SK-N-SH (cell line): ENCODE measurements at regions not wholly inside any gene's neighbourhood (a gene's known extent, or its start where the extent isn't known, plus 50 kb on each side); places are given as distances from the start of the nearest gene placed in this dataset.

Experiments
- CTCF ChIA-PET: fragments of 300-600, 350-600 bp; formaldehyde crosslinking; extraction: SDS; loops from one replicate; lab custom pipeline; 2021; lab: Yijun Ruan, JAX
- POLR2A ChIA-PET: fragments of 350-600 bp; sonication (Branson Sonifier 250); formaldehyde crosslinking; extraction: SDS; loops from one replicate; lab custom pipeline; 2020; ENCODE audit warnings: antibody characterized with exemption, inconsistent platforms; lab: Yijun Ruan, JAX
- DNase-seq: peaks from one replicate; pipeline ENCODE4 v3.0.0; 2012
- H2AFZ ChIP-seq: fragments of 200-600 bp; sonication (generic); 2 replicates; pipeline ENCODE4 v1.8.1; 2016; ENCODE audit warnings: antibody characterized with exemption, mild to moderate bottlenecking, low read depth
- H3F3A ChIP-seq: fragments of 200-600 bp; sonication (generic); replicated peaks from 2 replicates; pipeline ENCODE3; 2016; ENCODE audit warnings: antibody characterized with exemption, mild to moderate bottlenecking; ENCODE audit not compliant: insufficient read depth
- H3K27ac ChIP-seq, 2 experiments: fragments of 200-500 bp in 1 of 2; fragments of 200-600 bp in 1 of 2; sonication (Bioruptor generic) in 1 of 2; sonication (generic), shearing (Covaris generic) in 1 of 2; 2 replicates each; pipeline versions ENCODE4 v1.5.1 to v1.6.1; 2014 to 2016; ENCODE audit warnings: low read depth in 2 of 2, inconsistent platforms in 1 of 2, low read length in 1 of 2, mild to moderate bottlenecking in 1 of 2, mixed read lengths in 1 of 2
- H3K27me3 ChIP-seq: fragments of 200-600 bp; sonication (generic), shearing (Covaris generic); 2 replicates; pipeline ENCODE4 v1.6.1; 2016; ENCODE audit warnings: mixed run types; ENCODE audit not compliant: insufficient read depth
- H3K36me3 ChIP-seq, 2 experiments: fragments of 200-500 bp in 1 of 2; fragments of 200-600 bp in 1 of 2; sonication (Bioruptor generic) in 1 of 2; sonication (generic) in 1 of 2; replicated peaks in 1 of 2; 2 replicates each; pipeline versions ENCODE3 to v1.5.1; 2014 to 2016; ENCODE audit warnings: low read length in 1 of 2, mild to moderate bottlenecking in 1 of 2; ENCODE audit not compliant: insufficient read depth in 2 of 2, control insufficient read depth in 1 of 2
- H3K4me1 ChIP-seq, 2 experiments: fragments of 200-500 bp in 1 of 2; fragments of 200-600 bp in 1 of 2; sonication (Bioruptor generic) in 1 of 2; sonication (generic), shearing (Covaris generic) in 1 of 2; 2 replicates each; pipeline versions ENCODE4 v1.5.1 to v1.6.1; 2014 to 2016; ENCODE audit warnings: low read depth in 1 of 2, low read length in 1 of 2, mixed run types in 1 of 2; ENCODE audit not compliant: insufficient read depth in 2 of 2, control insufficient read depth in 1 of 2
- H3K4me2 ChIP-seq: fragments of 200-600 bp; sonication (generic), shearing (Covaris generic); 2 replicates; pipeline ENCODE4 v1.6.1; 2017; ENCODE audit warnings: mixed run types
- H3K4me3 ChIP-seq, 2 experiments: fragments of 200-500 bp in 1 of 2; fragments of 200-600 bp in 1 of 2; sonication (Bioruptor generic) in 1 of 2; sonication (generic), shearing (Covaris generic) in 1 of 2; 2 replicates each; pipeline versions ENCODE4 v1.5.1 to v1.8.1; 2014 to 2016; ENCODE audit warnings: low read depth in 2 of 2, inconsistent platforms in 1 of 2, low read length in 1 of 2, mild to moderate bottlenecking in 1 of 2, mixed read lengths in 1 of 2, moderate library complexity in 1 of 2
- H3K79me2 ChIP-seq: fragments of 200-600 bp; sonication (generic); 2 replicates; pipeline ENCODE4 v1.8.1; 2017; ENCODE audit warnings: mild to moderate bottlenecking; ENCODE audit not compliant: insufficient read depth
- H3K9ac ChIP-seq: fragments of 200-600 bp; sonication (generic); 2 replicates; pipeline ENCODE4 v1.6.1; 2017; ENCODE audit warnings: mixed run types
- H3K9me2 ChIP-seq: fragments of 200-600 bp; sonication (generic); 2 replicates; pipeline ENCODE4 v1.6.1; 2017; ENCODE audit warnings: mixed run types
- H3K9me3 ChIP-seq: fragments of 200-600 bp; sonication (generic); 2 replicates; pipeline ENCODE4 v1.6.1; 2017; ENCODE audit warnings: mixed run types, mild to moderate bottlenecking, moderate library complexity
- H4K20me1 ChIP-seq: fragments of 200-600 bp; sonication (generic); 2 replicates; pipeline ENCODE4 v1.6.1; 2017; ENCODE audit warnings: mild to moderate bottlenecking, mixed run types; ENCODE audit not compliant: insufficient read depth
- CHD2 ChIP-seq: fragments of 150-350 bp; IDR thresholded peaks from 2 replicates; pipeline ENCODE4 v1.6.1; 2018; ENCODE audit warnings: low read length; ENCODE audit not compliant: partially characterized antibody
- CTCF ChIP-seq: fragments of 200-600 bp; sonication (generic); IDR thresholded peaks from 2 replicates; pipeline ENCODE4 v1.6.1; 2017; ENCODE audit warnings: antibody characterized with exemption, mild to moderate bottlenecking, moderate library complexity
- ELF1 ChIP-seq: IDR thresholded peaks from 2 replicates; pipeline ENCODE4 v1.4.0; 2012
- EZH2phosphoT487 ChIP-seq: fragments of 200-600 bp; sonication (generic); IDR thresholded peaks from 2 replicates; pipeline ENCODE4 v1.6.1; 2017; ENCODE audit warnings: low read depth, mixed run types, mild to moderate bottlenecking, antibody characterized with exemption, moderate library complexity, borderline replicate concordance
- FOSL2 ChIP-seq: IDR thresholded peaks from 2 replicates; pipeline ENCODE4 v1.4.0; 2012; ENCODE audit warnings: low read depth, mild to moderate bottlenecking, moderate library complexity, borderline replicate concordance
- MXI1 ChIP-seq: IDR thresholded peaks from 2 replicates; pipeline ENCODE4 v1.6.1; 2012; ENCODE audit warnings: mild to moderate bottlenecking, low read depth, low read length, improper control_type of control experiment
- REST ChIP-seq: IDR thresholded peaks from 2 replicates; pipeline ENCODE4 v1.6.1; 2012; ENCODE audit warnings: mild to moderate bottlenecking, low read depth, low read length, moderate library complexity
- SIN3A ChIP-seq: IDR thresholded peaks from 2 replicates; pipeline ENCODE4 v1.6.1; 2012; ENCODE audit warnings: low read depth, mild to moderate bottlenecking, low read length, moderate library complexity, borderline replicate concordance
- SMC3 ChIP-seq: IDR thresholded peaks from 2 replicates; pipeline ENCODE4 v1.6.1; 2012; ENCODE audit warnings: low read depth, low read length, improper control_type of control experiment
- TAF1 ChIP-seq: IDR thresholded peaks from 2 replicates; pipeline ENCODE4 v1.6.1; 2012; ENCODE audit warnings: low read depth, mild to moderate bottlenecking, low read length, moderate library complexity, borderline replicate concordance
- TCF12 ChIP-seq: IDR thresholded peaks from 2 replicates; pipeline ENCODE4 v1.4.0; 2012
- WGBS: methylation state at CpG from one replicate; pipeline ENCODE4 v1.1.6; 2017; ENCODE audit warnings: low lambda C conversion rate; 5-methylcytosine and 5-hydroxymethylcytosine counted together
- TF ChIP-seq, protein P1 (sequence below): fragments of 150-350 bp; IDR thresholded peaks from 2 replicates; pipeline ENCODE4 v1.6.1; 2016; ENCODE audit warnings: mild to moderate bottlenecking, low read depth, low read length

DNA sequence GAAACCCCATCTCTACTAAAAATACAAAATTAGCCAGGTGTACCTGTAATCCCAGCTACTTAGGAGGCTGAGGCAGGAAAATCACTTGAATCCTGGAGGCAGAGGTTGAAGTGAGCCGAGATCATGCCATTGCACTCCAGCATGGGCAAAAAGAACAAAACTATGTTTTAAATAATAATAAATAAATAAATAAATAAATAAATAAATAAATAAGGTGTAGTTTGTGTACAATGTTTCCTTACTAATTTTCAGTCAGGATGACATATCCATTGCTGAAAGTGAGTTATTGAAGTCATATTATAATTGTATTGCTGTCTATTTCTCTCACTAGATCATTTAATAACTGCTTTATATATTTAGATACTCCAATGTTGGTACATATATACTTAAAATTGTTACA is 581.5 kb upstream of the DAB2 start:
- no peaks in the 10 kb centered on the region for H3K79me2 ChIP-seq
- H3K9me2 ChIP-seq, result no peaks in the 10 kb centered on the region
- no peak overlapping the region for H3K9ac ChIP-seq
- H2AFZ ChIP-seq, result no peak overlapping the region
- H3F3A ChIP-seq, result no peaks in the 10 kb centered on the region
- CTCF ChIA-PET, result no interaction called here
- H4K20me1 ChIP-seq, result no peaks in the 10 kb centered on the region
- no peak overlapping the region for H3K4me2 ChIP-seq
- H3K4me3 ChIP-seq, result no peak overlapping the region
- H3K27ac ChIP-seq, result no peak overlapping the region
- H3K36me3 ChIP-seq, result no peaks in the 10 kb centered on the region
- no peaks in the 10 kb centered on the region for H3K4me1 ChIP-seq
- TF ChIP-seq REST (no peak), SMC3 (no peak), CTCF (no peak), FOSL2 (no peak), CHD2 (no peak), ELF1 (no peak), TAF1 (no peak)
- TF ChIP-seq, all 33 proteins: peak for 0
- WGBS, result 19% methylated on average over 1 of the region's 1 CpG
- DNase-seq, result no peak
- H3K27me3 ChIP-seq, result no peaks in the 10 kb centered on the region
- POLR2A ChIA-PET, result no interaction called here
- no peaks in the 10 kb centered on the region for H3K9me3 ChIP-seq

DNA sequence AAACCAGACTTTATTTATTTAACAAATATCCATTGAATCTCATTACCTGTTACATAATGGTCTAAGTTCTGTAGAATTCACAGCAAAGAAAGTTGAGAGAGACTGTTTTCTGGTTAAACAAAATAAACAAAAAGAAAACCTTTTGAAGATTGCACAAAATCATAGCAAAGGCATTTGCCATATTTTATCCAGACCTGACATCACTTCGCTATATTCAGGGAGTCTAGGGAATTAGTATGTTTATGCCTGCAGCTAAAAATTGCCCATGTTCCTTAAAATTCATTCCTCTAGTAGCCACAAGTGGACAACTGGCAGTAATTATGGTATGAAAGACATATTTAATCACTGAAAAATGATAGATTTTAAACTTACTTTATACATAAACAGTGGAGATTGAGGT is 577.0 kb upstream of the DAB2 start:
- Histone ChIP-seq H3K36me3 (no peaks in the 10 kb centered on the region), H4K20me1 (no peaks in the 10 kb centered on the region), H3K79me2 (no peaks in the 10 kb centered on the region), H3K9me2 (no peaks in the 10 kb centered on the region), H3K9ac (no peak overlapping the region), H3K4me1 (no peaks in the 10 kb centered on the region), H3K27ac (no peak overlapping the region), H3F3A (no peaks in the 10 kb centered on the region), H2AFZ (no peak overlapping the region), H3K4me2 (no peak overlapping the region), H3K9me3 (no peaks in the 10 kb centered on the region), H3K4me3 (no peak overlapping the region), H3K27me3 (no peaks in the 10 kb centered on the region)
- ChIA-PET POLR2A (no interaction called here), CTCF (no interaction called here)
- DNase-seq, result no peak
- WGBS, result 0% methylated on average over 1 of the region's 1 CpG
- TF ChIP-seq TCF12 (no peak), REST (no peak), CHD2 (no peak), CTCF (no peak), MXI1 (no peak), EZH2phosphoT487 (no peak), SIN3A (no peak)
- TF ChIP-seq, protein P1, sequence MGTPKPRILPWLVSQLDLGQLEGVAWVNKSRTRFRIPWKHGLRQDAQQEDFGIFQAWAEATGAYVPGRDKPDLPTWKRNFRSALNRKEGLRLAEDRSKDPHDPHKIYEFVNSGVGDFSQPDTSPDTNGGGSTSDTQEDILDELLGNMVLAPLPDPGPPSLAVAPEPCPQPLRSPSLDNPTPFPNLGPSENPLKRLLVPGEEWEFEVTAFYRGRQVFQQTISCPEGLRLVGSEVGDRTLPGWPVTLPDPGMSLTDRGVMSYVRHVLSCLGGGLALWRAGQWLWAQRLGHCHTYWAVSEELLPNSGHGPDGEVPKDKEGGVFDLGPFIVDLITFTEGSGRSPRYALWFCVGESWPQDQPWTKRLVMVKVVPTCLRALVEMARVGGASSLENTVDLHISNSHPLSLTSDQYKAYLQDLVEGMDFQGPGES, result no peak
